ENCODE measurements at regions not wholly inside any gene's neighbourhood (a gene's known extent, or its start where the extent isn't known, plus 50 kb on each side); places are given as distances from the start of the nearest gene placed in this dataset.

DNA sequence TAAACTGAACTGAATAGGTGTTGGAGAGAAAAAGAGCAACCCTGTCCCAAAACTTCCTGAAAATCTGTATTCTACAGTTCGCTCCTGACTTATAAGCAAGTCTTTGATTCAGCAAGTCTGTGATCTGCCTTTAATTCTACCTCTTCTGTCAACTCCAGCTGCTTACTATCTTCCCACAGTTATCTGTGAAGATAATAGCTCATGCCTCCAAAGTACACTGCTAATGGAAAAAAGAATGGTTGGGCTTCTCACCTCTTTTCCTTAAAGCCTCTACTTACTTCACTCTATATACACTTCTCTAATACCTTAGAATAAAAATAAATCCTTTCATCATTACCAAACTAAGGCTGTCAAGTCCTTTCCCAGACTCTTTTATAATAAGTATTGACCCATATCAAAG lies 391.5 kb upstream of the MIR17HG start:
- DNase-seq, result no peak
- POLR2A ChIA-PET, result no interaction called here
- no peaks in the 10 kb centered on the region for H3K4me1 Mint-ChIP-seq (ENCODE audit: low read depth)
- CTCF ChIA-PET, result no interaction called here
- intact Hi-C loops (cut with micrococcal nuclease), result no loop called here
- H3K4me3 Mint-ChIP-seq, result no peak overlapping the region
- peaks cover 1% of the 10 kb centered on the region for H3K9me3 Mint-ChIP-seq
- no peak overlapping the region for H3K27ac Mint-ChIP-seq
- no peaks in the 10 kb centered on the region for H3K36me3 Mint-ChIP-seq
- H3K27me3 Mint-ChIP-seq, result no peaks in the 10 kb centered on the region

DNA sequence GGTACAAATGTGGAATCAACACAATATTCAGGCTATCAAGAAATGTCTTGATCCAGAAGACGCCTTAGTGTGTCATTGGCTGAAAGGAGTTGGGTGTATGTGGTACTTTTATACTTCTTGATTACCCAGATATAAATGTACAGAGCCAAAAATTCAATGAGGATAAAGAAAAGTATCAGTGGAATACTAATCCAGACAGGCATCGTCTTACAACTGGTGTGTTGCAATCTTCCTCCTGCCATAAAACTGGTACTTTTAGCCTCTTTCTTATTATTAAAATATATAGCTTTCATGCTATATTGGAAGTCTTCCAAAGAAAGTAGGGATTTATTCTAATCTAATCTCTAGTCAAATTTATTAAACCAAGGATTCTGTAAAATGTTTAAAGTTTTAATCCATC lies 388.6 kb upstream of the MIR17HG start:
- ChIA-PET POLR2A (no interaction called here), CTCF (no interaction called here)
- Mint-ChIP-seq H3K4me3 (no peak overlapping the region), H3K4me1 (ENCODE audit: low read depth) (no peaks in the 10 kb centered on the region), H3K9me3 (peaks cover 2% of the 10 kb centered on the region), H3K27ac (no peak overlapping the region), H3K36me3 (no peaks in the 10 kb centered on the region), H3K27me3 (no peaks in the 10 kb centered on the region)
- intact Hi-C loops (cut with micrococcal nuclease), result no loop called here
- no peak for DNase-seq

DNA sequence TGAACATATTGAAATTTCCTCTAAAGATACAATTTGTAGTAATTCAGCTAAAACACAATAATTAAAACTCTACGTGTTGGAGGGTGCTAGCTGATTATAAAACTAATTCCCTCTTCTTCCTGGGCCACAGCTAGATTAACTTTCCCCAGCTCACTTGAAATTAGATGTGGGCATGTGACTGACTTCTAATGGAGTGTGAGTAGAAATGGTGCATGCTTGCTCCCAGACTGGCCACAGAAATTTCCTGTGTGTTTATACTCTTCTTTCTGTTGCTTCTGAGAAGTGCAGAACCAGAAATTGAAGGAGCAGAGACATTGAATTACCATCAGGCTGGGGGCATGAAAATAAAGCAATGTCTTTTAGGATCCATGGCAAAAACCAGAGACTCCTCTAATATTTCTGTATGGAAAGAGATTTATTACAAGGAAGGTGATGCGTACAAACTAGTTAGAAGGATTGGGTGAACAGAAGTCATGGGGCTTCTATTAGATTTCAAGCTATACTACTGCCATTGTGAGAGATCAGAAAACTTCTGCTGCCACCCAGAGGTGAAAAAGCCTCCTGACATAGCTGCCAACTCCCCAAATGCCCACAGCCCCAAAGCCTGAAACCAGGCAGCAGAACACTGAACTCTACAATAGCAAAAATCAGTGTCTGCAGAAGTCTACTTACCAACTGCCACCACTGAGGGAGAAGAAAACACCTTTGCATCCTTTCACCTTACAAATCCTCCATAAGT lies 379.2 kb upstream of the MIR17HG start:
- H3K4me3 Mint-ChIP-seq, result no peak overlapping the region
- H3K9me3 Mint-ChIP-seq, result peaks cover 1% of the 10 kb centered on the region
- H3K27ac Mint-ChIP-seq, result no peak overlapping the region
- CTCF ChIA-PET, result no interaction called here
- no peak for DNase-seq
- H3K36me3 Mint-ChIP-seq, result no peaks in the 10 kb centered on the region
- H3K27me3 Mint-ChIP-seq, result no peaks in the 10 kb centered on the region
- no peaks in the 10 kb centered on the region for H3K4me1 Mint-ChIP-seq (ENCODE audit: low read depth)
- intact Hi-C loops (cut with micrococcal nuclease), result no loop called here
- POLR2A ChIA-PET, result no interaction called here

DNA sequence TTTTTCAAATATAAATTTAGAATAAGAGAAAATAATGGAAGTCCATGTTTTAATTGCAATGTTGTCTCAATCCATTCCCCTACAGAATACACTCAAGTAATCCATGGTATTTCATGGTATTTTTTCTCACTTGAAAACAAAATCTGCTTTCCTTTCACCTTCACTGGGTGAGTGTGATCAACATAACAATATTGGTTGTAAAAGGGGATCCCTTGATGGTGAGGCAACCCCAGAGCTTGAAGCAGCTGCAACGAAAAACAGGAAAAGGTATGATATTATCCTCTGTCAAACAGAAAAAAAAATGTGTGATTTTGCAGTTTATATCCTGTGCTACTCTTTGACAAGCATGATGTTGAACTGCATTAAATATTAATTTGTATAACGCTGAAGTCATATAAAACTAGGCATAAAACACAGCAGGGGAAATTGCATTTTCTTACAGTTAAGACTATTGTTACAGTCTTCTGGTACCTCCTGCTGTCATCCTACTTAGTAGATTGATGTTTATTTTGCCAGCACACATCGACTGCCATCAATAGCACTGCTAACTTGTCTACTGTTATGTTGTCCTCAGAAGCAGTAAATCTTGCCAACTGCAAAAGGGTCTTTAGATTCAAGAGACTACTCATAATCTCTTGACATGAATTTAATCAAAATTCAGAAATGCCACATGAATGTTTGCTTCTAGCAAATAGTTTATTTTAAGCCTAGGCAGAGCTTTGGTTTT lies 373.1 kb upstream of the MIR17HG start:
- ChIA-PET POLR2A (no interaction called here), CTCF (no interaction called here)
- Mint-ChIP-seq H3K27me3 (no peaks in the 10 kb centered on the region), H3K36me3 (no peaks in the 10 kb centered on the region), H3K9me3 (no peaks in the 10 kb centered on the region), H3K4me1 (ENCODE audit: low read depth) (no peaks in the 10 kb centered on the region), H3K27ac (no peak overlapping the region), H3K4me3 (no peak overlapping the region)
- no peak for DNase-seq
- intact Hi-C loops (cut with micrococcal nuclease), result no loop called here

DNA sequence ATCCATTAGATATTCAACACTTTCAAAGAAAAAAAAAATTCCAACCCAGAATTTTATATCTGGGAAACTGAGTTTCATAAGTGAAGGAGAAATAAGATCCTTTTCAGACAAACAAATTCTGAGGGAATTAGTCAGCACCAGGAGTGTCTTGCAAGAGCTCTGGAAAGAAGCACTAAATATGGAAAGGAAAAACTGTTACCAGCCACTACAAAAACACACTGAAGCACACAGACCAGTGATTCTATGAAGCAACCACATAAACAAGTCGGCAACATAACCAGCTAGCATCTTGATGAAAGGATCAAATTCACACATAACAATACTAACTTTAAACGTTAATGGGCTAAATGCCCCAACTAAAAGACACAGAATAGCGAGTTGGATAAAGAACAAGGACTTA lies 368.4 kb upstream of the MIR17HG start:
- no peak for DNase-seq
- Mint-ChIP-seq H3K36me3 (no peaks in the 10 kb centered on the region), H3K4me3 (no peak overlapping the region), H3K4me1 (ENCODE audit: low read depth) (no peaks in the 10 kb centered on the region), H3K27ac (no peak overlapping the region), H3K9me3 (no peaks in the 10 kb centered on the region), H3K27me3 (no peaks in the 10 kb centered on the region)
- CTCF ChIA-PET, result no interaction called here
- intact Hi-C loops (cut with micrococcal nuclease), result no loop called here
- POLR2A ChIA-PET, result no interaction called here

DNA sequence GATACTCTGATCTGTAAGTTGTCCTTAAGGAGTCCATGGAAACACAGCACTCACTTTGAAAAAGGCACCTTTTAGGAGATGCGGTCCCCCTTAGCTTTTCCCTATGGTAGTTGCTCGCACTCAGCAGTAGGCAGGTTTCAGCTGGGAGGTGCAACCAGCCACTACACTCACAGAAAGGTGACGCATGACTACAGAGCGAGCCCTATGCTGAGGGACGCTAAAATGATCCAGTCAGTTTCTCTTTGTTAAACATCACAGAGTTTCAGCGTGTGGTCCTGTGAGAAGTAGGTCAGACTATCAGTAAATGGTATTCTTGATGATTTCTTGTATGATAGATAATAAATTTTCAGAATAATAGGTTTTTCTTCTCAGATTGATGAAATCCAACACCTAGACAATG lies 362.7 kb upstream of the MIR17HG start:
- peaks cover 2% of the 10 kb centered on the region for H3K9me3 Mint-ChIP-seq
- H3K27ac Mint-ChIP-seq, result no peak overlapping the region
- no peaks in the 10 kb centered on the region for H3K36me3 Mint-ChIP-seq
- intact Hi-C loops (cut with micrococcal nuclease), result no loop called here
- ChIA-PET POLR2A (no interaction called here), CTCF (no interaction called here)
- H3K4me1 Mint-ChIP-seq (ENCODE audit: low read depth), result no peaks in the 10 kb centered on the region
- no peak for DNase-seq
- no peak overlapping the region for H3K4me3 Mint-ChIP-seq
- H3K27me3 Mint-ChIP-seq, result no peaks in the 10 kb centered on the region

DNA sequence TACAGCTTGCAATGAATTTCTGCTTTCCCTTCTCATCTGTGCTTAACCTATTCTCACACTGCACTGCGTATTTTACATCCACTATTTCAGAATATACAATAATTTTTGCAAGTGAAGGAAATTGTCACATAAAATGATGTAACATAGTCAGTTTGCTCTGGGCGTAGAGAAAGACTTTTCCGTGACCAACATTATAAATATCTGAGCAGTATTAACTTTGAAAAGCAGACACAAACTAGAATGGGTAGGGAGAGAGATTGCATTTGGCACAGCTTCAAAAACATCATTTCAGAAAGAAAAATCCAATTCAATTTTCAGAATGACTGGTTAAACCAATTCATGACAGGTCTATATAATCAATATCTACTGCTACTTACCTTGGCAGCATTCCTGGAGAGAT lies 352.5 kb upstream of the MIR17HG start:
- Mint-ChIP-seq H3K27me3 (no peaks in the 10 kb centered on the region), H3K36me3 (no peaks in the 10 kb centered on the region), H3K9me3 (no peaks in the 10 kb centered on the region), H3K4me3 (no peak overlapping the region), H3K4me1 (ENCODE audit: low read depth) (no peaks in the 10 kb centered on the region), H3K27ac (no peak overlapping the region)
- intact Hi-C loops (cut with micrococcal nuclease), result no loop called here
- ChIA-PET CTCF (no interaction called here), POLR2A (no interaction called here)
- no peak for DNase-seq

DNA sequence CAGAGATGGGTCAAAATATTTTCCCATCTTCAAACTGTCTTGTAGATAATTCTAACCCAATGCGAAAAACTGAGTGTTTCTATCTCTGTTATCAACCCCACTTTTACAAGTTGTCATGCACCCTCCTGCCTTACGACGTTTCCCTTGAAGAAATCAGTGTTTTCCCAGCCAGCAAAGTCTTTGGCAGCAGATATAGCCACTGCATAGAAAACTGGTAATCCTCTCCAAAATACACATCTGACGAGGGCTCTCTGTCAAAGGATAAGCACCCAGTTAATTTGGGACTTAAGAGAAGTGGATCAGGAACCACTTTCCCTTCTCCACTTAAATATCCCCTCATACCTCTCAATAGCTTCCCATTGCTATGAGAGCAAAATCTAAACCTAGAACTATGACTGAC lies 351.9 kb upstream of the MIR17HG start:
- Mint-ChIP-seq H3K4me1 (ENCODE audit: low read depth) (no peaks in the 10 kb centered on the region), H3K36me3 (no peaks in the 10 kb centered on the region), H3K4me3 (no peak overlapping the region), H3K27me3 (no peaks in the 10 kb centered on the region), H3K27ac (no peak overlapping the region), H3K9me3 (no peaks in the 10 kb centered on the region)
- CTCF ChIA-PET, result no interaction called here
- no peak for DNase-seq
- intact Hi-C loops (cut with micrococcal nuclease), result no loop called here
- POLR2A ChIA-PET, result no interaction called here

DNA sequence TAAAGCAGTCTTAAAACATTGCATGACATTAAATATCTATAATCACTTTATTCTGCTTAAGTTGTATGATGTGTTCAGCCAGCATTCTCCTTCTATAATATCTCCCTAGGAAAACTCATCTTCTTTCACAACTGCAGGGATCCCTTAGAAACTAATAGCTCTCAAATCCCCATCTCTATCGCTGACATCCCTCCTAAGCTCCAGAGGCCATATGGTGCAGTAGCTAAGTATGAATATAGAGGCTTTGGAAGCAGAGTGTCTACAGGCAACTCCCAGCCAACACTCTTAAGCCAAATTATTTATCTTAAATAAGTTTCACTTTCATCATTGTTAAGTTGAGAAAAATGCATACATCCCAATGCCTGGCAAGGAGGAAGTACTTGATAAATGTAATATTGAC lies 349.5 kb upstream of the MIR17HG start:
- Mint-ChIP-seq H3K4me3 (no peak overlapping the region), H3K27me3 (no peaks in the 10 kb centered on the region), H3K36me3 (no peaks in the 10 kb centered on the region), H3K27ac (no peak overlapping the region), H3K4me1 (ENCODE audit: low read depth) (no peaks in the 10 kb centered on the region), H3K9me3 (no peaks in the 10 kb centered on the region)
- intact Hi-C loops (cut with micrococcal nuclease), result no loop called here
- DNase-seq, result no peak
- CTCF ChIA-PET, result no interaction called here
- POLR2A ChIA-PET, result no interaction called here

DNA sequence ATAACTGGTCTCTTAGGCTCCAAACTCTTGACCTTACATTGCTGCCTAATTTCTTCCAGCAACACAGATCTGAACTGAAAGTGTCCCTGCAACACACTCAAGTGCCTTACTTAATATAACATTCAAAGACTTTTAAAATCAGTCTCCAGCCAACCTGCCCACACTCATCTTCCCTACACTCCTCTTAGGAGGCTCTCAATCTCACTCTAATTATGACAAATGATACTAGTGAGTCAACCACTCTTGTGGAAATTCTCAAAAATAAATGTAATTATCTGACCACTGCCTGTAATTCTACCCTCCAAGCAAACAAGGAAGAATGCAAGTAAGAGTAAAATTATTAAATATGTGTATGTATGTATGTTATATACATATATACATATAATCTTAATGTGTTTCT lies 348.1 kb upstream of the MIR17HG start:
- DNase-seq, result no peak
- no peaks in the 10 kb centered on the region for H3K9me3 Mint-ChIP-seq
- no peak overlapping the region for H3K27ac Mint-ChIP-seq
- H3K4me1 Mint-ChIP-seq (ENCODE audit: low read depth), result no peaks in the 10 kb centered on the region
- no peaks in the 10 kb centered on the region for H3K36me3 Mint-ChIP-seq
- ChIA-PET CTCF (no interaction called here), POLR2A (no interaction called here)
- intact Hi-C loops (cut with micrococcal nuclease), result no loop called here
- no peak overlapping the region for H3K4me3 Mint-ChIP-seq
- H3K27me3 Mint-ChIP-seq, result no peaks in the 10 kb centered on the region

DNA sequence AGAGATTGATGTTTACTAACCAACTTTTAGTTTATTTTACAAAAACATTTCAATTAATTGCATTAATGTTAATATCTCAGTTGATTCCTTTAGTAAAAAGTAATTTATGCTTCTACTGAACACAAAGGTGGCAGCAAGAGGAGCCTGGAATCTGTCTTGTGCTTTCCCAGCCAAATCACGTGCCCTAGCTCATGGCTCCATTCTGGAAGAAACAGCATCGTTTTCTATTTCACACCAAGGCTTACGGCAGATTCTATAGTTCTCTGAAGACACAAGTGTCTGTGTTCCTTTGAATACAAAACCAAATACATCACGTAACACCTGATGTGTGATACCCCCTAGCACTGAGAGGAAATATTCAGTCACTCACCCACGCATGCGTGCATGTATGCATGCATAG lies 346.1 kb upstream of the MIR17HG start:
- intact Hi-C loops (cut with micrococcal nuclease), result no loop called here
- POLR2A ChIA-PET, result no interaction called here
- no peaks in the 10 kb centered on the region for H3K4me1 Mint-ChIP-seq (ENCODE audit: low read depth)

DNA sequence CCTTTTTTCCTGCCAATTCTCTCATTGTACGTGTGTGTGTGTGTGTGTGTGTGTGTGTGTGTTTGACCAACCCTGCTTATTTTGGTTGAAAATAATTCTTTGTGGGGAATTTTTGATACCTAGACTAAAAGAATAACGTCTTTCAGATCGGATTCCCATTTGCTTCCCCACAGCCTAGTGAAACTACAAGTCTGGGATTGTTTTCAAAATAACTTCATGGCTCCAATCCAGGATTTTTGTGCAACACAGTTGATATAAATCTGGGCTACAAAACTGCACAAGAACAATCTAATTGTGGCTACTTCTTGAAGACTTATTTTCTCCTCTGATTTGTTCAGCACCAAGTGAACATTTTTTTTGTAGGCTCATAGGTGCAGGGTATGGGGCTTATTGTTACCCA lies 332.8 kb upstream of the MIR17HG start:
- intact Hi-C loops (cut with micrococcal nuclease), result no loop called here
- CTCF ChIA-PET, result no interaction called here
- POLR2A ChIA-PET, result no interaction called here

More for the DNA sequence above, 346.1 kb upstream of the MIR17HG start:
- CTCF ChIA-PET, result no interaction called here
- Mint-ChIP-seq H3K36me3 (no peaks in the 10 kb centered on the region), H3K4me3 (no peak overlapping the region), H3K27me3 (no peaks in the 10 kb centered on the region), H3K27ac (no peak overlapping the region), H3K9me3 (no peaks in the 10 kb centered on the region)
- DNase-seq, result no peak

DNA sequence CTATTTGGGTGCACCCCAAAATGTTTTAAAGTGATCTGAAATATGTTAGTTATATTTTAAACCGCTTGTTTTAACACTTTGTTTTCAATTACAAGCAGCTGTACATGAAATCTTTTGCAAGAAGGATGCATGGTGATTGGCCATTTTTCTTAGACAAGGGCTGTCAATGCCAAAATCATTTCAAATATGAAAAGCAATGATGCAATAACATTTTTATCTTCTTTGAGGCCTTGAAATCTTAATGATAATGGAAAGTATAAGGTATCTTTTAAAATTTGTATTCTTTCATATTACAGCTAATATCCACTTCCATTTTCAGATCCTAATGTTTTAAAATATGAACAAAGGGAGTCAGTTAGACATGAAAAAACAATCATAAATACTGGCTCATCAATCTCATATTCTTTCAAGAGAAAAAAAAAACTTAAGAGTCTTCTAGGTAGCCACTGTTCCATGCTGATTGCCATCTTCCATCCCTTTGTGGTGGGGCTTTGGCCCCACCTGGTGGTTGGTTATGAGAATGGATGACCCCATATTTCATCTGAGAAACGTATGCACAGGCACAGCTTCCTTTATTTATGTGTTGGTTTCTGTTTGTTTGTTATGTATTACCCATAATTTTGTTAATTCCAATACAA lies 330.3 kb upstream of the MIR17HG start:
- intact Hi-C loops (cut with micrococcal nuclease), result no loop called here
- no peaks in the 10 kb centered on the region for H3K27me3 Mint-ChIP-seq
- ChIA-PET CTCF (interaction anchor here (0.6 to 1.2 kb wide), 3 partner anchors 27 to 1365 kb away, joined by 3 to 4 read pairs (median 3); no protein-coding TSS in a partner anchor), POLR2A (no interaction called here)
- DNase-seq, result peak; percentile 41
- no peak overlapping the region for H3K27ac Mint-ChIP-seq
- no peaks in the 10 kb centered on the region for H3K36me3 Mint-ChIP-seq
- H3K9me3 Mint-ChIP-seq, result no peaks in the 10 kb centered on the region
- H3K4me1 Mint-ChIP-seq (ENCODE audit: low read depth), result no peaks in the 10 kb centered on the region
- no peak overlapping the region for H3K4me3 Mint-ChIP-seq

More for the DNA sequence above, 332.8 kb upstream of the MIR17HG start:
- no peak for DNase-seq
- Mint-ChIP-seq H3K27me3 (no peaks in the 10 kb centered on the region), H3K4me1 (ENCODE audit: low read depth) (no peaks in the 10 kb centered on the region), H3K4me3 (no peak overlapping the region), H3K36me3 (no peaks in the 10 kb centered on the region), H3K27ac (no peak overlapping the region), H3K9me3 (no peaks in the 10 kb centered on the region)
